Stimulated activated CD4-positive, alpha-beta T cell treated with anti-CD3 and anti-CD28 coated beads, TNF-alpha, amount 100 ng/mL, for 24 hours (primary cell): ENCODE measurements at regions not wholly inside any gene's neighbourhood (a gene's known extent, or its start where the extent isn't known, plus 50 kb on each side); places are given as distances from the start of the nearest gene placed in this dataset.

ENCODE experiments used
- DNase-seq, 3 experiments: peaks; one replicate each; pipeline ENCODE4 v3.0.0-alpha.2; 2020; ENCODE audit warnings: low read depth in 3 of 3

DNA sequence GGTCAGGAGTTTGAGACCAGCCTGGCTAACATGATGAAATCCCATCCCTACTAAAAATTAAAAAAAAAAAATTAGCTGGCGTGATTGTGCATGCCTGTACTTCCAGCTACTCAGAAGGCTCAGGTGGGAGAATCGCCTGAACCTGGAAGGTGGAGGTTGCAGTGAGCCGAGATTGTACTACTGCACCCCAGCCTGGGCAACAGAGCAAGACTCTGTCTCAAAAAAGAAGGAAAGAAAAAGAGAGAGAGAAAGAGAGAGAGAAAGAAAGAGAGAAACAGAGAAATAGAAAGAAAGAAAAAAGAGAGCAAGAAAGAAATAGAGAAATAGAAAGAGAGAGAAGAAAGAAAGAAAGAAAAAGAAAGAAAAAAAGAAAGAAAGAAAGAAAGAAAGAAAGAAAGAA lies 292.8 kb upstream of the KLF6 start:
- no peak for DNase-seq

DNA sequence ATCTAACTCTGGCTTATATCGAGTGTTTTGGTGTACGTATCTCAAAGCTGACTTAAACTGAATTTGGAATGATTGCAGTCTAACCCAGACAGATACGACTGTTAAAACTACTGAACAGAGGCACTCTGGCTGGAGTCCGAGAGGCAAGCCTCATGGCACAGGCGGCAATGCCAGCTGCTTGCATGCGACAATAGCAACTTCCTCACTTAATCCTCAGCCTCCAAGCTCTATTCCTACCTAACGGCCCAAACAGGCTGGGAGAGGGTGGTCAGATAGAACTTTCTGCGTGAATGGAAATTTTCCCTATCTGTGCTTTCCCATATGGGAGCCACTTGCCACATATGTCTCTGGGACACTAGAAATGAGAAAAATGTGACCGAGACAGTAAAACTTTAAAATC lies 292.0 kb upstream of the KLF6 start:
- no peak for DNase-seq

DNA sequence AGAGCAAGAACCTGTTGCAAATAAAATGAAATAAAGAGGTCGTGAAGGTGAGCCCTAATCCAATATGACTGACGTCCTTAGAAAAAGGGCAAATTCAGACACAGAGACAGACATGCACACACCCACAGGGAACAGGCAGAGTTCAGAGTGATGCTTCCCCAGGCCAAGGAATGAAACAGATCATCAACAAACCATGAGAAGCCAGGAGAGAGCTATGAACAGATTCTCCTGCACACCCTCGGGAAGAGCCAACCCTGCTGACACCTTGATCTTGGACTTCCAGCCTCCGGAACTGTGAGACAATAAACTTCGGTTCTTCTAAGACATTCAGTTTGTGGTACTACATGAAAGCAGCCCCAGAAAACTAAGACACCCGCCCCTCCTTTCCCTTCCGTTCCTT lies 290.4 kb upstream of the KLF6 start:
- DNase-seq, result no peak

DNA sequence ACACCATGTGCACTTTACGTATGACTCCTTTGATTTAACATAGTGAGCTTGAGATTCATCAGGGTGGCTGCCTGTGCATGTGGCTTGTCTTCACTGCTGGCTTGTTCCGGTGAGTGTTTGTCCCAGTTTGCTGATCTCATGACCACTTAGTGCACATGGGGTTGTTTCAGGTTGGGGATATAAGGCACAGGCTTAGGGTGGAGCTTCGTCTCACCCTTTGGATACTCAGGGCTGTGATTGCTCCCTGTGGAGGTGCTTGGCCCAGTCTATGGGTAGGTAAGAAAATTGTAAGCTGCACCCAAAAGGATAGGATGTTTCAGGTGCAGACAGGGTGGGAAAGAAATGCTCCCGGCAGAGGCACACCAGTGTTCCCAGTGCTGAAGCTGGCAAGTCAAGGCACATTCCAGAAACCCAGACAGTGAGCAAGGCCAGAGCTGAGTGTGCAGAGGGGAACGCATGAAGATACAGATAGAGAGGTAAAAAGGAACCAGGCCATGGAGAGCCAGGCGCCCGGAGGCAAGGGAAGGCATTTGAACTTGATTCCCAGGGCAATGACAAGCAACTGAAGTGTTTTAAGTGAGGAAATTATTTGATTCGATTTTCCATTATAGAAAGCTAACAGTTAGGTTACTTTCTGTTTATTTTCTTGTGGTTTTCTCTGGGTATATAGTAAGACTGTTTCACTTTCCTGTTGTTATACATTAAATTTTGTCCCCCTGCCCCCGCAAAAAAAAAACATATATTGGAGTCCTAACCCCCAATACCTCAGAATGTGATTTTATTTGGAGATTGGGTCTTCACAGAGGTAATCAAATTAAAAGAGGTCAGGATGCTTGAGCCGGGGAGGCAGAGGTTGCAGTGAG lies 289.8 kb upstream of the KLF6 start:
- no peak for DNase-seq

DNA sequence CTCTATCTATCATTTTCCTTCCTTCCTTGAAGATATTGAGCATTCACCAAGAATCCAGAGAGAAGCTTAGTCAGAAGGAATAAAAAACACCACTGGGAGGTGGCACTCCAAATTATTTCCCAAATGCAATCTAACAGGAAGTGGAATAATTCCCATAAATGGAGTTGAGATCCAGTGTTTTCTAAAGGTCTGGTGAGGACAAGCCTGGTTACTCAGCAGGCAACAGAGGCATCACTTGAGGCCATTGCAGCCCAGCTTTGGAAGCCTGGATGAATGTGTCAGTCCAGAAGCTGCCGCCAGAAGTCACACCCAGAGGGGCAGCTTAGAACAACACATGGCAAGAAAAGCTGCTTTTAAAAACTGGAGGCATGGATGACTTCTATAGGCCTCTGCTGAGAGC lies 288.9 kb upstream of the KLF6 start:
- no peak for DNase-seq

DNA sequence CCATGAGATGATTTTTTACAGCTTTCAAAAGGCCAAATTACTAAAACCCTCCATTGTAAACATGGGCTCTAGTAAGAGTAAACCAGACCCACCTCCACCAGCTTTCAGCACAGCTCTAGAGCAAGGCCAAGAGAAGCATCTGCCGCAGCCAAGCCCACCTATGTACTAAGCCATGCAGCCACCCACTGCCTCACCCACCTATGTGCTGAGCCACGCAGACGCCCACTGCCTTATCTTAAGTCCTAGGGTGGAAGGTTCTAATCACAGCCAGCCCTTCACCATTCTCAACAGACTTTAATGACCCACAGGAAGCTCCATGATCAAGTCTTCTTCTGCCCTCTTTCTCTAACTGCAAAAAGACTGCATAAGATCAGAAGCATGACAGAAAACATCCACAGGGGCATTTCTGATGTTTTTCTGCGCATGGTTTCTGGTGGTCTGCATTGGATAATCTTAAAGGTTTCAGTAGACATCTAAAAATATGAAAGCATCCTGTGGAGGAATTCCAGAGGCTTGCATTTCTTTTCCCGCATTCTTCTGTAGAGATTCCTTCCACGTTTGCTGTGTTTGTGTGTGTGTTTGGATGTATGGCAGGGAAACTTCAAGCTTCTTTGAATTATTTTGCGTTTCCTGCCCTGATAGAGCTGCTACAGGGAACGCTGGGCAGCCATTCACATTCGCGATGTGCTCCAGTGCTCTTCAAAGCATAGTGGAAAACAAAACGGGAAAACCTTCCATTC lies 286.1 kb upstream of the KLF6 start:
- DNase-seq, result no peak

DNA sequence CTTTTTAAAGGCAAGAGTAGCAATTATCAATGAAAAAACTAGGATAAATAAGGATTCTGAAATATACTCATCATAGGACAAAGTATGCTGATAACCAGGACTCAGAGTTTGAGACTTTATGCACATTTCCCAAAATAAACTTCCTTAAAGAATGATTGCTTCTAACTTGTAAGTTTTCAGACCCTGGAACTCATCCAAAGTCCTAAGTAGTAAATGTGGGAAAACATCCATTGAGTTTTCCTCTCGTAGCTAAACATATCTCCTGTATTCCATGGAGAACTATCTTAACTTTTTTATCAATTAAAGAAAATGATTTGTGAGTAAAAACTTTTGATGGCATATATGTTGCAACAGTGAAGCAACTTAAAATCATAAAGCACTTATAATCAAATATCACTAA lies 285.2 kb upstream of the KLF6 start:
- no peak for DNase-seq

DNA sequence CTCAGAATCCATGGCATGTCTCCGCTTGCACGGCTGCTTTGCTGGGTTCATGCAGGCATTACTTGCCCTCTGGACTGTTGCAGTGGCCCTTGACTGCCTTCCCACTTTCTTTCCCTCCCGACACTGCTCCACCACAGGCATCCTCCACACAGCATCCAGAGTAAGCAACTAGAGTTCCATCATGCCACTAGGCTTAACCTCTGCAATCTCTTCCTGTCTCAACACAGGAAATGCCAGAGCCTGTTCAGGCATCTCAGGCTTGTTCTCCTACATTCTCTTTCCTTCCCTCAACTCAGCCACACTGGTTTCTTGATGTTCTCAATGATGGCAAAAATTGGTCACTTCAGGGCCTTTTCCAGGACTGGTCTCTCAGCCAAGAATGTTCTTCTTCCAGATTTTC lies 284.5 kb upstream of the KLF6 start:
- no peak for DNase-seq

DNA sequence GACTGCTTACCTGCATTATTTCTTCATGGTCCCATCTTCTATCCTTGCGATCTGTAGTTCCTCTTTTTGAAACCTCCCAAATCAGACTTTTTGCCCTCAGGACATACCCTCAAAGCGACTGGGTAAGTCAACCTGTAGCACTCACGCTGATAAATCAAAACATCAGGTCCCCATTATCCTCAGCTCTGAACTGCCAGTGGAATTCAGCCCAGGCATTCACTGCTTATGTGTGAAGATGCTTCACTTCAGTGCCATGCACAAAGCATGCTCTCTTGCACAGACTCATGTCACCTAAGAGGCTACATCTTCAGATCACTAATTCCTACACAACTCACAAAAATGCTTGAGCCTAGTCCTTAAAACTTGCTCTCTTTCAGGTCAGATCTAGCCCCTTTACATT lies 283.6 kb upstream of the KLF6 start:
- DNase-seq, result no peak

DNA sequence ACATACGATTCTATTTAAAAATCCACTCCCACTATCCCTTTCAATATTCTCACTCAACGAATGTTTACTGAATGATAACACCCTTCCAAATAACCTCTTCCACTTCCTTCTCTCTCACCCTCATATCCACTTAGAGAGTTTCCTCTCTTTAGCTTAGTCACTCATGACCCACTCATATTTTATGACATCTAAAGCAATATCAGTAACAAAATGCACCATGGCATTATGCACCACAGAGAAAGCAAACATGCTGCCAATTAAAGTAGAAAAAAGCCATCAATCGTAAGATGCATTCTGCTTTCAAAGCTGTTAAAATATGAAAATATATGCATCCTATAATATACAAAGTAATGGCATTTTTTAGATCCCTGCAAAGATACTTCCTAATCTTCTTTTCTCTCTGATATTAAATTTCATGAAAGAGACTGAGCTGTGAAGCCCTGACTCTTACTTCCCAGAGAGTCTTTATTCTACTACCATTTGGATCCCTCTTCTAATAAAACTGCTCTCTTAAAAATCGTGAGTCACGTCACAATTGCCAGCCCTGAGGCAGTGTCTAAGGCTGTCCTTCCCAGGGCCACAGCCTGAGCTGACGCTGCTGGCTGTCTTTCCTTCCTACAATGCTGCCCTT lies 283.0 kb upstream of the KLF6 start:
- DNase-seq, result no peak

DNA sequence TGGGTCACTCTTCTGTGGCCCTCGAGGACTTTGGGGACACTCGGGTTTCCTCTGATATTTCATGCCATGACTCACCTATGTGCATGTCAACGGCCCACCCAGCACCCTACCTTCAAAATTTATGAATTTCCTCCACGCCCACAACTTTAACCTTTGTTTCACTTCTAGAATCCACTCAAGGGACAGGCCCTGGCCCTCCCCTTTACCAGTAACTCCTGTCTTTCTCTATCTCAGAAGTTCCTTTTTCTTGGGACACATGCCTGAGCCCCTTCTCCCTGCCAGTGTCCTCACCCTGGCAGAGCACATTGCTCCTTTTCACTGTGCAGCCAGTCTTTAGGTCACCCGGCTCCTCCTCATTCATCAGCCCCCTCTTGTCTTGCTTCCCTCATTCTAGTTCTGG lies 282.5 kb upstream of the KLF6 start:
- DNase-seq, result peak in 1 of 3 experiments; percentile 21

DNA sequence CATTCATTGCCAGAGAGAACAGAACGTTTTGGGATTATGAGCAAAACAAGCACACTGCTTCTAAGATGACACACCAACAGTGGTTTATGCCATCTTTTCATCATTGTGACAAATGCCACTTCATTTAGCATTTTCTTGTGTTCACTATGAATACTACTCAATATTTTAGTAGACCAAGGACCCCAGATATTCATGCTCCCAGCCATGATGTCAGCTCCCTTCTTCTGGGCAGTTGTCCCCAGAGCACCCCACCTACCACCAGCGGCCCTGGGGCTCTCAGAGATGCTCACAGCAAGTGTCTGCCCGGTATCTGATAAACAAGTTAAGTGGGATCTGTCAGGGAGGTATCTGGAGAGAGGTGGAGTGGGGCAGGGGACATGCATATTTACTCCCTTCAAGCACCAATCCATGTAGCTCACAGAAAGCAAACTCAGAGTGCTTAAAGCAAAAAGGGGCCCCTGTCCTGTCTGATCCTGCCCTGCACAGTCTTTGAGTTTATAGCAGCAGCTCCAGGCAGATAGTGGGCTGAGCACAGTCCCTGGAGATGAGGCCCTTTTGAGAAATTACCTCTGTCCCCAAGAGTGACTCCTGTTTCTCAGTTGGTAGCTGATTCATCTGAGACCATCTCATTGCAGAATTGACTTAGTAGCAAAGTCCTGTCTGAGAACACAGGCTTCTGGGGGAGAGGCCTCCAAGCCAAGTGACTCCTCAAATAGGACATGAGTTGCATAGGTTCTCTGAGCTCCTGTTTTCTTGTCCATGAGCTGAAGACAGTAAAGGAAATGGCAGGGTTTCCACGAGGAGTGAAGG lies 281.8 kb upstream of the KLF6 start:
- DNase-seq, result no peak

DNA sequence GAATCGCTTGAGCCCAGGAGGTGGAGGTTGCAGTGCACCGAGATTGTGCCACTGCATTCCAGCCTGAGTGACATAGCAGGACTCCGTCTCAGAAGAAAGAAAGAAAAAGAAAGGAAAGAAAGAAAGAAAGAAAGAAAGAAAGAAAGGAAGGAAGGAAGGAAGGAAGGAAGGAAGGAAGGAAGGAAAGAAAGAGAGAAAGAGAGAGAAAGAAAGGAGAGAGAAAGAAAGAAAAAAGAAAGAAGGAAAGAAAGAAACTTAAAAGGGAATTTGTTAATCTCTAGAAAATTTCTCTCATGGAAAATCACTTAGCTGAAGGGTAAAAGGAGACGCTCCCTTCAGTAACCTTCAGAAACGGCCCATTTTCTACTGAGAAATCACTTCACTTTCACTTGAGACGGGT lies 279.5 kb upstream of the KLF6 start:
- no peak for DNase-seq

DNA sequence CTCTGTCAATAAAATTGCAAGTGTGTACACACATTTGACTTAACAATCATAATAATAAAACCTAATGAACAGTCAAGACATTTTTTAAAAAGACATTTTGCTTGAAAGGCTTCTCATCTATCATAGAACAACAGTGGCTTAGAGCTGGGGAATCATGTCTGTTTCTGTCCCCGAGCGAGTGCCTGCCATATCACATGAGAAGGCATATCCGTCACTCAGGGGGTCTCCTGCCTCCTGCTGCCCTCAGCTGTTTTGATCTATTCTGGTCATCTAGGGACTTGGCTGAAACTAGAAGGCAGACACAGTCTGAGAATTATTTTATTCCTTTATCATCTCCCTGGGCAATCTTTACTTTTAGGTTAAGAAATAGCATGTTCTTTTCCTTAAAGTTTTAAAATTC lies 278.7 kb upstream of the KLF6 start:
- DNase-seq, result no peak

DNA sequence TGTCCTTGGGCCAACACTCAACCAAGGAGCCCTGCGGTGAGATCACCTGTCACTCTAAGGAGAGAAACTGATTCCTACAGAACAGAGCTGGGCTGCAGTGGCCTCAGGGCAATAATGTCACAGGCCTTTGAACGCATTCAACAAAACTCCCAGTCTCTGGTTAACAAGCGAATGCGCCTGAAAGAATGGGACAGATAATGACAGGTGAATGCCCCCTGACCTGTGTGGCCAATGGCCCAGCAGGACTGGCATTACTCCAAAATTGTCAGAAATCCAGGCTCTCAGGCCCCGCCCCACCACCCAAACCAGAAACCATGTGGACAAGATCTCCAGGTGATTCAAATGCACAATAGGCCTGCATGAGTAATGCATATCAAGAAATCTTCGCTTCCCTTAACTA lies 277.7 kb upstream of the KLF6 start:
- DNase-seq, result no peak

DNA sequence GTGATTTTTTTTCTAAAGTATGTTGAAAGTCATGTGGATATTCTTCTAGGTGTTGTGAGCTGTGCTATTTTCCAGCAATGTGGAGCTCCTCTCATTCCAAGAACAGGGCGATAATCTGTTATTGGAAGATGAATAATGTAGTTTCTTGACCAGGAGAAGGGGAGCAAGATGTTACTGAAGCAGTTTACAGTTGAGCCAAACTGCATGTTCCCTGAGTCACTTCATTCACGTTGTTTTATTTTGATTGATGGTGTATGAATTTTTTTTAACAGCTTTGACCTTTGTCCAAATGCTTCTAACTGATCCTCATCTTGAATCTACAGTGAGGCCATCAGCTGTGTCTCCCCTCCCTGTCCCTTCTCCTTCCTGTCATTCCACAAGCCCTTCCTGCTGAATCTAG lies 277.1 kb upstream of the KLF6 start:
- DNase-seq, result no peak

DNA sequence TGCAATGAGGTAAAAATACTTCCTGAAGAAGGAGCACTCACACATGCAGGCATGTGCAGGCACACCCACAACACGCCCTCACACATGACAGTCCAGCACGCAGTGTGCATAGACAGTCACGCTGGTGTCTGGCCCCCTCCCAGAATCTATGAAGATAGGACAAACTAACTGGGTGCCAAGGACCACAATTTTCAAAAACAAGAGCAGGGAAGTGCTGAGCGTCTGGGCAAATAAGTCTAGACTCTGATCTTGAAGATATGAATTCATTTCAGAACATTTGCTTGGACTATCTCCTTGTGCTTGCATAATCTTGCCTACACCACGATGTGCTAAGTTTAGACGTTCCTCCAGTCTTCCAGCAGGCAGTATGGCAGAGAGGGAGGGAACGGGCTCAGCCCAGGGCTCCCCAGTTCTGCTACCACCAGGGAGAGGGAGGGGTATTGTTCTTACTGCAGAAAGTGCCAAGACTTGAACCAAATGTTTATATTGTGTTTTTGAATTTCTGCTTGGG lies 276.5 kb upstream of the KLF6 start:
- no peak for DNase-seq

DNA sequence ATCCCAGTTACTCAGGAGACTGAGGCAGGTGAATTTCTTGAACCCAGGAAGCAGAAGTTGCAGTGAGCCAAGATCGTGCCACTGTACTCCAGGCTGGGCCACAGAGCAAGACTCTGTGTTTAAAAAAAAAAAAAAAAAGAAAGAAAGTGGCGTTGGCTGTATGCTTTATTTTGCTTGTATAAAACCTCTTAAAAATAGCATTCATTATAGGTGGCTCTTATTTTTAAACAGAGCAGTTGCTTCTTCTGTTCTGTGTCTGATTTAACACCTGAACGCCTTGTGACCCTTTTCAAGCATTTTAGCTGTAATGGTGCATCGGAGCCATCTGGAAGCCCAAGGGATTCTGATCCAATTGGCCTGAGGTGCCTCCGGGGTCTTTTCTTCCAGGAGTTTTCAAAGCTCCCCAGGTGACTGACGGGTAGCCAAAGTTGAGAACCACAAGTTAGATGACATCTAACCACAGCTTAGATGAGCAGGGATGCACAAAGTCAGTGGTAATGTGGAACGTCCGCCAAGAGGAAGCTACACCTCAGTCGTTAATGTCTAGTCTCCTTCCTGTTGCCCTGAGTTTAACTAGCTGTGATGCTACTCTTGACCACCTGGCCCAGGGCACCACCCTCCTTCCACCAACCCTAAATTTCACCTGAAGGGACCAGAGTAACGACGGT lies 274.6 kb upstream of the KLF6 start:
- DNase-seq, result no peak

DNA sequence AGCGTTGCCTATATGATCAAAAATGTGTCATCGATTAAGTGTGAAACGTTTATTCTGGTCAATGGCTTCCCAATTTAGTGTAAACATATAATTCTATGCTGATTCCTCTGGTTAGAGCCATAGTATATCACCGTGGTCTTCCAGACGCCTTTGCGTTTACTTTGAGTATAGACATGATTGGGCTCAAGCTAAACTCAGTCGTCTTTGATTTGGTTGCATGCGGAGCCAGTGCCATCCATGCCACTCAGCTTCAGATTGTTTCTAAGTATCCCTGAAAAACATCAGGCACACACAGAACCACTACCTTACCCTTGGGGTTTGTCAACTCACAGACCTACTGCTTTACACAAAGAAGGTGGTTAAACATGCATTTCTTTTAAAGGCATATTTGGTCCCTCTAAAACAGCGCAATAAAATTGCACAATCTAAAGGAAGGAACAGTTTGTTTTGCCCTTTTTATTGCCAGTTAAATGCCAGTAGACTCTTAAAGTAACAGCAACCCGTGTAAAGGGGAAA lies 273.6 kb upstream of the KLF6 start:
- DNase-seq, result no peak

DNA sequence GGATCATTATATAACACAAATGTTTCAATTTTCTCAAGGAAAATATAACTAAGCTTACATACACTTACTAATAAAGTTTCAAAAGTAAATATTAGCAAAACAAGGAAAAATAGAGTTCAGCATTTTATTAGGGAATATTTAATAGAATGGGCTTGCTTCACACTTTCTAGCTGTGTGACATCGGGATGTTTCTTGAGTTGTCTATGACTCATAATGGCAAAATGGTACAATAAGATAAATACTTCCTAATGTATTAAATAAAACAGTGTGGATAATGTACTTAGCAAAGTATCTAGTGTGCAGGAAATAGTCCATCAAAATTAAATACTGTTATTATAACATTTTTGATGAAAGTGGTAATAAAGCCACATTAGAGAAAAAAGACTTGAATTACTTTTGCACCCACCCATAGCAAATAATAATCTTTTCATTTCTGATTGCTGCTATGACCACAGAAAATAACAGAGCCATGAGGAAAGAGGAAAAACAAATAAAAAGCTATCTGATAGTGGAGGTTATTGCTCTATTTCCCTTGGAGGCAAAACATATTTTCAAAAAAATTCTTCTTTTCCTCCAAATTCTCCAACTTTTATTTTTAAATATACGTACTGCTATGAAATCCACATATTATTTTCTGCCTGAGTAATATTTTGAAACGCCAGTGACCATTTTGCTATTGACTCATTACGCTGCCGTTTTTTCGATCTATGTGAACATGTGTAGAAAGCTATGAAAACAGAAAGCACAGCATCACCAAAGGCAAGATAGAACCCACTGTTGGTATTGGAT lies 272.9 kb upstream of the KLF6 start:
- no peak for DNase-seq
